RKO (cell line): ENCODE measurements at regions not wholly inside any gene's neighbourhood (a gene's known extent, or its start where the extent isn't known, plus 50 kb on each side); places are given as distances from the start of the nearest gene placed in this dataset.
"Not testable (repeated sequence)": the region's sequence is repeated elsewhere in the genome, so short reads cannot be mapped to it uniquely, and the experiment has no call there.

Source experiments
- DNase-seq: peaks from one replicate; pipeline ENCODE4 v3.0.0-alpha.2; 2016; ENCODE audit warnings: low spot score

DNA sequence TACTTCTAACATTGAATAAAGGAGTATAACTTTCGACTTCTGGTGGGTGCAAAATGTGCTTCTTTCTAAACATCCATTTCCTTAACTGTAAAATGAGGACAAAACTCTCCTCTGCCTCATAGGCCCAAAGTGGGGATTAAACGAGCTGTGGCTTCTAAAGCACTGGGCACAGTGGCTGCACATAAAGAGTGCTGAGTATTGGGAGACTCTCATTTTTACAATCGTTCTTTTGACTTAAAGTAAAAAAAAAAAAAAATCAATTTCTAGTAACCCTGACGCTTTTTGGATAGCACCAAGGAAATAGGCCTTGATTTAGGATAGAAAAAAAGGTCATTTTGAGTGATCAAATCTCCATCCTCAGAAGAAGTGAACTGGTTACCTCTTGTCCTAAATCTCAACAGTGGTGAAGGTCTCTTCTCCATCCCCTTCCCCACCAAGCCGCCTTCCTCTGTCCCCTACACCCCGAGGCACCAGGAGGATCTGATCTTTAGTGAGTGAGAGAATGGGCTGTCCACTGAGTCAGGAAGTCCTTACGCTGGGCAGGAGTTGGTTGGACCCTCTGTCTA, 161.6 kb downstream of the DDX1 start:
- no peak for DNase-seq

DNA sequence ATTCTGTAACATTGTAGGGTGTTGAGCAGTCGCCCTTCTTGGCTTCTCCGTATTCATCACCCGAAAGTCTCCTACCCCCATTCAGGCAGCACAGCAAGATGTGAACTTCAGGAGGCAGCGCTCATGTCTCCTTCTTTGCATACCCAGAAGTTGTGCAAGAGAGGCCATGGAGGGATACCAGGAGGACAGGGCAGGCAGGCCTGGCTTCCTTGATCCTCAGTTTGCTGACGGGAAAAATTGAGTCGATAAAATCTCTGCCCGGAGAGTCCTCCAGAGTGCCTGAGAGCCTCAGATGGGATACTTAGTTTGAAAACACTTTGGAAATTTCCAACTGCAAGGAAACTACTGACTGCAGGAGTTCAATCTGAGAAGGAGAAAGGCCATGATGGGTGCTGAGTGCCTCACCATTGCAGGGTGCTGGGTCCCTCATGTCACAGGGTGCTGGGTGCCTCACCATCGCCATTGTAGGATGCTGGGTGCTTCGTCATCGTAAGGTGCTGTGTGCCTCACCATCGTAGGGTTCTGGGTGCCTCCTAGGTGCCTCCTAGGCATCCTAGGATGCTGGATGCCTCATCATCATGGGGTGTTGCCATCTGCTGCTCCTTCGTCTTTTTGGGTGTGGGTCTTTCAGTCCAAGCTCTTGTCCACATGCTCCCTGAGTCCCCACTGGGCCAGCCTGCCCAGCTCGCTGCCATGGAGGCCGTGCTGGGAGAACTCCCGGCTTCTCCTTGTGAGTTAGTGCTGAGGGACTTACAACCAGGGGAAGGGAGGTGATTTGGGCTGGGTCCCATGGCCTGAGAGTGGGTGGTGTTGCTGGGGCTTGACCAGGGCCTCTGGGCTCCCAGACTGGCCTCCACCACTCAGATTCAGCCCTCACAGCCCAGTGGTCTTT, 162.4 kb downstream of the DDX1 start:
- DNase-seq = no peak

DNA sequence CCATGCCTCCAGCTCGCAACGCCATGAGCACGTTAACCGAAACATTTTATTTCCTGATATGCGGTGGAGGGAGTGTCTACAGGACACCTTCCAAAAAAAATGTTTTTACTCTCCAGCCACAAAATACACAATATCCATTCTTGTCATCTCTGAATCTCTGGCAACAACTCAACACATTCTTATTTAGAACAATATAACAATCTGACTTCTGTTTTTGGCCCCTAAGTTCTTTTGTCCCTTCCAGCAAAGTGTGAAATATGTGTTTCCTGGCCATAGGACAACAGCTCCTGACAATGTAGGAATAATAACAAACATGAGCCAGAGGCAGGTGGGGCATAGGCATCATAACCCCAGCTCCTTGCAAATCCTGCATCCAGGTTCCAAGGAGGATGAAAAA, 163.0 kb downstream of the DDX1 start:
- no peak for DNase-seq

DNA sequence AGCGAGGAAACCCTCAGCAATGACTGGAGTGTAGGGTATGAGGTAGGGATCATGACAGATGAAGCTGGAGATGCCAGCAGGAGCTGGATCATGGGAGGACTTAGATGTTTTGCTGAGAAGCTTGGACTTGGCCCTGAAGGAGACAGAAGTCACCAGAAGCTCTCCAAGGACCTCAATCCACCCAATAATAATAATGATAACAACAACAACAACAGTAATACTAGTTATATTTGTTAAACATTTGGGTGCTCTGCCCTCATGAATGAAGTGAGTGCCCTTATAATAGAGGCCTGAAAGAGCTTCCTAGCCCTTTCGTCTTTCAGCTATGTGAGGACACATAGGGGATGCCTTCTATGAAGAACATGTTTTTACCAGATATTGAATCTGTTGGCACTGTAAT, 163.9 kb downstream of the DDX1 start:
- DNase-seq = no peak

DNA sequence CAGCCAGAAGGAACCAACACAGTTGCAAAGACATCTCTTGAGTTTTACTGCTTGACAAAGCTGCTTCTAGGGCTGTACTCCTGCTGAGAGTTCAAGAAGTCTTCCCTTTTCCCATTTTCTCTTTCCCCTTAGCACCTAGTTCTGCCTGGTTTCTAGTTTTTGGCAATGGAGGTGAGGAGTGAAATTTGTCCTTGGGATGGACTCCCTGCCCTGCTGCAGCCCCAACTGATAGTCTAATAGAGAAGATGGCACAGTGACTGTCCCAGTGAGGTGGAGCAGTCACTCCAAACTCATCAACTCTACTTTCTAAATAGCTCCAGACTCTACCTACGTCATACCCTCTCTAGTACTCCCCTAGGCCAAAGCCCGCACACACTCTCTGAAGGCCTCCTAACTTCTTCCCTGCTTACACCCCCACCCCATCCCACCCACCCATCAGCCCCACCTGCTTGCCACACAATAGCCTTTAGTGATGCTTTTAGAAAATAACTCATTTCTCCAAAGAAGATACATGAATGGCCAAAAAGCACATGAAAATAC, 164.4 kb downstream of the DDX1 start:
- no peak for DNase-seq

DNA sequence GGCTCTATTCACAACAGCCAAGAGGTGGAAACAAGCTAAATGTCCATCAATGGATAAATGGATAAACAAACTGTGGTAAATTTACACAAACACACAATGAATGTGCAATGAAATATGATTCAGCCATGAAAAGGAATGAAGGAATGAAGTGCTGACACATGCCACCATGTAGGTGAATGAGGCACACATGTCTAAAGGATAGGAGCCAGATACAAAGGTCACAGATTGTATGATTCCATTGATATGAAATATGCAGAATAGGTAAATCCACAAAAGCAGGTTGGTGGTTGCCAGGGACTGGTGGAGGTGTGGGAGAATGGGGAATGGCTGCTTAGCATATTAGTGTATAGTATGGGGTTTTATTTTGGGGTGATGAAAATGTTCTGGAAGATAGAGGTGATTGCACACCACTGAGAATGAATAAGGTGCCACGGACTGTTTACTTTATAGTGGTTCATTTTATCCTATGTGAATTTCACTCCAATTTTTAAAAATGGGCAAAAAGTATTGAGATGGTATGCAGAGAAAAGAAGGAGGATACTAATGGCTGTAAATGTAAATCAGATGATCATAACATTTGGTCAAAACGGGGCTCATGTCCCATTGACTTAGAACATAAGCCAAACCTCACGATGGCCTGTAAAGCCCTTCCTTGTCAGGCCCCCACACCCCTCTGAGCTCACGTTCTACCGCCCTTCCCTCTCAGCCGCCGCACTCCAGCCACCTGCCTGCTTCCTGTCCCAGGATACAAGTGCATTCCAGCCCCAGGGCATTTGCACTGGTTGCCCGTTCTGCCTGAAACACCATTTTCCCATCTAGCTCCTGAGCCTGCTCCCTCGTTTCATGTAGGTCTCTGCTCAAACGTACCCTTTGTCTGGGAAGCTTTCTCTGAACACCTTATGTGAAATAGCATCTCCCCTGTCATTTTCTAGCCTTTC, 165.5 kb downstream of the DDX1 start:
- no peak for DNase-seq

DNA sequence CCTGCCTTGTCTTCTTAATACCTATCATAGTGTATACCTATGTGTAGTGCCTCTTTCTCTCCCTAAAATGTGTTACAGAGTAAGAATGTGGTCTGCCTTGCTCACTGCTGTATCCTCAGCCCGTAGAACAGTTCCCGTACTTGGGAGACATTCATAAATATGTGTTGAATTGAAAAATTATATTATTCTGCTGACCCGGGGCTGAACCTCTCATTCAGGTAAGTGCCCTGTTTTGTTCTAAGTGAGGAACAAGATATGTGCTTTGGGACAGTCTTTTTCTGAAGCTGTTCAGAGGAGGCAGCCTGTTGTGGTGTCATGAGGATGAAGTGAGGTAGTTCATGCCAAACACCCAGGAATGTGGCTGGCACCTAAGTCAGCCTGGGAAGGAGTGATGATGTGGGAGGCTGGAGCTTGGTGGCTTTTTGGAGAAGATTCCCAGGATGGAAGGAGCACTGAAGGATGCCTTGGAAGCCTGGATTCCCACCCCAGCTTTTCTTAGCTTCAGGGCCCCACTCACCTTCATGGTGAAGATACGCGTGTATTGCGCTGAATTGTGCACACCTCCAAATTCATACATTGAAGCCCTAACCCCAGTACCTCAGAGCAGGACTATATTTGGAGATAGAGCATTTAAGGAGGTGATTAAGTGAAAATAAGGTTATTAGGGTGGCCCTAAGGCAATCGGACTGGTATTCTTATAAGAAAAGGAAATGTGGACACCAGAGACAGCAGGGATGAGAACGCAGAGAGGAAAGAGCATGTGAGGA, 166.3 kb downstream of the DDX1 start:
- no peak for DNase-seq

DNA sequence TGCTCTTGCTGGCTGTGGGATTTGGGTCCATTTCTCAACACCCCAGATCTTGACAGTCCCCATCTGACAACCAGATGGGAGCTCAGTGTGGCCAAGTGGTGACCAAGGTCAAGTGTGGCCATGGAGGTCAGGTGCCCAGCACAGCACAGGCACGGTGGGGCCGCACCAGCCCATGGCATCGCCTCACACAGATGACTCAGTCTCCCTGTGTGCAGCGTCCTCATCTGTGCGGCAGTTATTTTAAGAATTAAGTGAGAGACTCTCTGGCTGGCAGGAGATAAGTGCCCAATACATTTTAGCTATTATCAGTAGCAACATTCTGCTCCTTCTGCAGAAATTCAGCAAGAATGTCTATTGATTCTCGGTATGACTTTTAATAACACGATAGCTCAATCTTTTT, 167.2 kb downstream of the DDX1 start:
- DNase-seq = no peak

DNA sequence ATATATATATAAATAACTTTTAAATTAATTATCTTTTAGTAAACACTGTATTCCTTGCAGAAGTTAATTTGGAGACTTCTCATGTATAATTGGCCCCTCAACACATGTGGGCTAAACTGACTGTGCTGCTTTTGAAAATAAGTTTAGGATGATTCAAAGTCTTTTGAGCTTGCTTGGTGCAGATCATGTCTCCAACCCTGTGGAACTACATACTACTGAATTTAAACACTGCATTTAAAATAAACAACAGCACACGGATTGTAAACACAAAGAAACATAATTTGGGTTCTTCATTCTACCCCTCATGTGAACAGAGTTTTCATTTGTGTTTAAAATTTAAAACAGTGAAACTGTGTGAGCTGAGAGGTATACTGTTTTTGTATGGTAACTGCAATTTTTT, 167.7 kb downstream of the DDX1 start:
- DNase-seq = no peak

DNA sequence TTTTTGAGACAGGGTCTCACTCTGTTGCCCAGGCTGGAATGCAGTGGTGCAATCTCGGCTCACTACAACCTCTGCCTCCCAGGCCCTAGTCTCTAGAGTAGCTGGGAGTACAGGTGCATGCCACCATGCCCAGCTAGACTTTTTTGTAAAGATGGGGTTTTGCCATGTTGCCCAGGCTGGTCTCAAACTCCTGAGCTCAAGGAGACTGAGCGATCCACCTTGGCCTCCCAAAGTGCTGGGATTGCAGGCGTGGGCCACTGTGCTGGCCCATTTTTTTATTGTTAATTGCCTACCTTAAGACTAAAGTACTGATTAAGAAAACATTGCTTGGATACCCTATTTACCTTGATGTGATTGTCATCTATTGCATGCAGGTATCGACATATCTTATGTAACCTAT, 168.1 kb downstream of the DDX1 start:
- not testable (repeated sequence) for DNase-seq

DNA sequence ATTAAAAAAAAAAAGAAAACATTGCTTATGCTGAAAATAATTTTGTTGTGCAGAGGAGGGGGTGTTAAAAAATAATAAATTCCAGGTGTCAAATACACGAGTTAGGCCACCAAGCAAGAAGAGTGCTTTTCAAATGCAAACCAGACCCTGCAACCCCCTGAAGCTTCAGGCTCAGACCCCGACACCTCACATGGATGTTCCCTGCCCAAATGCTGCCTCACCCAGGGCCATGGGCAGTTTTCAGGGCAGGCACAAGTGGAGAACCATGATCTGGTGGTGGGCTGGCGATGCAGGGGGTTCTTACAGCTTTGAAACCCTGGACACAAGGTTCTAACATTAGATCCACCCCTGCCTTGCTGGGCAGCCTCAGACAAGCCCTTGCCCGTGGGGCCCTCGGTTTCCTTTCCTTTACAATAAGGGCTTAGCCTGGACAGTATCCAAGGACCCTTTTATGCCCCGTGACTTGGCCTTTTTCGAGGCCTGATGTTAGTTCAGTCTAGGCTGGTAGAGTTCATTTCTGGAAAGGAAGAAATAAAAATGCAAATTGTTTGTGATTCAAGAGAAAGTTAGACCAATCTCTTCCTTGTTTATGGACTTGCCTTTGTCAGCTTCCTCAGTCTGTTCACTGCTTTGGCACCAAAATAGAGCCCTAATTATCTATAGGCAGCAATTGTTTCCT, 168.7 kb downstream of the DDX1 start:
- DNase-seq = no peak

DNA sequence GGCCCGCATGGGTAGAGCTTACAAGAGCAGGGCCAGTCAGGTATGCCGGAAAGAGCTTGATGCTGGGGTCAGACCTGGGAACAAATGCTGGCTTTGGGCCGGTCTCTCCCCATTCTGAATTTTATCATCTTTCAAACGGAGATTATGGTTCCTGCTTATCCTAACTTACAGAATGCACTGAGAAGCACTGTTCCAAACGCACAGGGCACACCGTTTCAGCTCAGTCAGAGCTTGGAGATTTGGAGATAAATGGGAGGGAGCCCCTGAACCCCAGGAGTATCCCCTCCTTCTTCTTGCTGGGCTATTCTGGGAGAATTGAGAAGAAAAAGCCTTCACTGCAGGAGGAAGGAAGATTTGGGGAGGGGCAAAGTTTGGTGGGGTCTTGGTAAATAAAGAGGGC, 169.4 kb downstream of the DDX1 start:
- DNase-seq = no peak

DNA sequence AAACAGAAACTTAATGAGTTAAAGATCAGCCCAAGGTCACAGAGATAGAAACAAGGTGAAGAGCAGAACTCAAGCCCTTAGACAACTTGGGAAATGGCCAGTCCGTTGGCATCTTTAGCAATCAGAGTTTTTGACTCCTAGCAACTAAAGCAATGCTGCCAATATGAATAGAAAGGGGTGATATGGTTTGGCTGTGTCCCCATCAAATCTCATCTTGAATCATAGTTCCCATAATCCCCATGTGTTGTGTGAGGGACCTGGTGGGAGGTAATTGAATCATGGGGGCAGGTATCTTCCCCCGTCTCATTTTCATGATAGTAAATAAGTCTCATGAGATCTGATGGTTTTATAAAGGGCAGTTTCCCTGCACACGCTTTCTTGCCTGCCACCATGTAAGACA, 170.2 kb downstream of the DDX1 start:
- no peak for DNase-seq

DNA sequence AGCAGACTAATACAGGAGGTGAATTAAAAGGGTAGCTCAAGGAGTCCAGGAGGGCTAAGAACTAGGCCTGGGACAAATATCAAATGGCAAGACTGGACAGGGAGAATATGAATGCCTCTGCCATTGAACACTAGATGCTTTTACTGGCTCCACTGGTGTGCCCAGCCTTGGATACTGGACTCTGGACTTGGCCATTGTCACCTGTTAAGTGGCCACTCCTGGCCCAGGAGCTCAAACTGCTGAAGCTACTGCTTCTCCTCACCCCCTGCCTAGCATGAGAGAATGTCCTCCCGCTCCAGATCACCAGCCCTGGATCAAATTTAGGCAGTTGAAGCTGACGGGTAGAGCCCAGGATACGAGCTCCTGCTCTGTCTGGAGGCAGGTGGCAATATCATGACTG, 170.8 kb downstream of the DDX1 start:
- no peak for DNase-seq

DNA sequence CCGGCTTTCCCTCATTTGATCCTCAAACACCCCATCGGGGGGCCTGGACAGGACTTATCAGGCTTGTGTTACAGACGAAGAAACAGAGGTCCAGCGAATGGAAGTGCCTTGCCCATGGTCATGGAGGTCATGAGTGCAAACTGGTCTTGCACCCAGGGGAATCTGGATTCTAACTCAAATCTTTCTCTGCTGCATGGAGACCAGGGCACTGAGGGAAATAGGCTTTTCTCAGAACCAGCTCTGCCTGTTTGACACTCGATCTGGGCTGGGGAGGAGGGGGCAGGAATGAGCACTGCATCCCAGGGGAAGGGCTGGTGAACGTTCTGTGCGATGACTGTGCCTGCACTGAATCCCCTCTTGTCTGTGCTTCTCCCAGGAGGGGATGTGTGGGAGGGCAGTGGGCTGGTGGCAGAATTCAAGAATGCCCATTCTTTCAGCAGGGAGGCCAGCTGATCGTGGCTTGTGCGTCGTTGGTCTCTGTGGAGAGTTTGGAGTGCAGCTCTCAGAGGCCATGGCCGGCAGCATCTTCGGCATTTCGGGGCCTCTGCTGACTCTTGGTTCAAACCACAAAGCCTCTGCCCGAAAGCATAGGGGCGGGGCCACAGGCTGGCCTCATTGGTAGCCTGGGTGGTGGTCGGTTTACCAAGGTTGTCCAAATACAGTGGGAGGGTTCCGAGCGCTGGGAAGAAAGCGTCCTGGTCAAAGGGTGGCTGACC, 171.6 kb downstream of the DDX1 start:
- DNase-seq = no peak

DNA sequence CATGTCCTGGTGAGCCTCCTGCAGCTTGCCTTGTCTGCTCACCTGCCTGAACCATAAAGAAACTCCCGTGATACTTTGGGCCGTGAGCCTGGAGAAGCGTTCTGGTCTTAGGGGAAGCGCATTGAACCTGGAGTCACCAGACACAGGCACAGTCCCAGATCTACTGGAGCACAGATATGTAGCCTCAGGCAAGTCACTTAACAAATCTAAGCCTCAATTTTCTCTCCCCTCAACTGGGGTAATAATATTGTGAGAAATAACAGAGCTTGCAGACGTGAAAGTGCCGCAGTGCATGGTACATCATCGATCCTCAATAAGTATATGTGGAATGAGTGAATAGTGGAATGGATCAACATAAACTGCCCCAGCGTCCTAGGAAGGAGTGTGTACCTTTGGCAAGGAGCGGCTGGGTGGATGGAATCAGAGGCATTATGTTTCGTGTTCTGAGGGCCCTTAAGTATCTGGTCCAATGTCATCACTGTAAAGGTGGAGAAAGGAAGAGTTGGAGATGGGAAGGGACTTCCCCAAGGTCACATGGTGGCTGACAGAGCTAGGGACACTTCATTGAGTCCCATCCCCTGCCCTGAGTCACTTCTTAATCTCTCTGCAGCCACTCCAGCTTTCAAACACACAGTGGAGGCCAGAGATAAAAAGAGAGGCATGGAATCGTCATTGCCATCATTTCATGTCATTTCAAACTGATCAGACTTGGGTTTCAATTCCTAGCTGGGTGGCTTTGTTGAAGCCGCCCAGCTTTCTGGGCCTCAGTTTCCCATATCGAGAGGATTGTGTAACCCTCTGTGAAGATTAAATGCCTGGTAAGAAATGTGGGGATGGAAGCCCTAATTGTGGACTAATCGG, 172.4 kb downstream of the DDX1 start:
- no peak for DNase-seq

DNA sequence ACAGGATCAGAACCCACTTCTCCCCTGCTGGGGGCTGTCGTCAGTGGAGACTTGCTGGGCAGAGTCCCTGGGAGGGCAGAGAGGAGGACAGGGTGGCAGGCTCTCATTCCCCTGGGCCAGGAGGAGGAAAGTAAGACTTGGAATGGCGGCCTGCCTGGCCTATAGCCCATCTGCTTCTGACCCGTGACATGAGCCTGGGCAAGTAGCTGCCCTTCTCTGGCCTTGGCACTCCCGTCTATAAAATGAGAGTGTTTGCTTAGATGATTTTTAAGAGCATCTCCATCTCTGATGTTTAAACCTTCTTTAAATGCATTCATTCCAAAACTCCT, 173.0 kb downstream of the DDX1 start:
- DNase-seq = no peak

DNA sequence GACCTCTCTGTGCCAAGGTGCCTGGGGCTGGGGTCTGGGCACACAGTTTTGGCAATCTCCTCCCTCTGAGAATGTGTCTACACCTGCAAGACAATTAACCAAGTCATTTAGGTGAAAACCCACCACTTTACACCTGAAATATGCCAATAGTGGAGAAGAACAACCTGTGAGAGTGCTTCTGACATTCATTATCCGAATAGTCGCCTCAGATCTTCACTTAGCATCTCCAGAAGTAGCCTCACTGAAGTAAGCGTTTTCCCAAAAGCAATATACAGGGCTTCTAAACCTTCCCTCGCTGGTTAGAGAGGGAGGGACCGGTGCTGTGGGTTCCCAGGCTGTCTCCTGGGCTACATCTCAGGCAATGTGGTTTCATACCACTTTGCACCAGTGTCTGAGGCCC, 173.5 kb downstream of the DDX1 start:
- no peak for DNase-seq

DNA sequence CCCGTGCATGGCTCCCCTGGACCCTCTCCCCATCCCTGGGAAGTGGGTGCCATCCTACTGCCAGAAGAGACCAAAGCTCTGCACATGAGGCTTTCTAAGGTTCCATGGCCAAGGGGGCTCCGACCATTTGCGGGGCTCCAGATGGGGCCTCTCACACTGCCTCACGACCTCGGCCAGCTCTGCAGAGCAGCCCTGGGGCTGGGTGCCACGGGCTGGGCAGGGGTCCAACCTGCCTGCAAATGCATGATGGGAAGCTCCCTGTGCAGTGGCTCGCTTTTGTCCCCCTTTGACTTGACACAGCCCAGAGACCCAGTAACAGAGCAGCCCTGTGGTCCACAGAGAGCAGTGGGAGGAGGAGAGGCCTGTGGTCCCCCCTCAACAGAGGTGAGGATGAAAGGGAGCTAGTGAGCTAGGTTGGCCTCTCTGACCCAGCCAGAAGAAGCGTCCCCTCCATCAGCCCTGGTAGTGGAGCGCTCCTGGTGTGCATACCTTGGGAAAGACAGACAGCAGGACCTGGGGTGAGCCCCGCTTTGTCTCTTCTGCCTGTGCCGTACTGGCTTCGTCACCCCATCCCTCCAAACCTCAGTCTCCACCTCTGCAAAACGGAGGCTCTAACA, 174.1 kb downstream of the DDX1 start:
- DNase-seq = no peak
